GM18520 (cell line): ENCODE measurements at regions not wholly inside any gene's neighbourhood (a gene's known extent, or its start where the extent isn't known, plus 50 kb on each side); places are given as distances from the start of the nearest gene placed in this dataset.
"Not testable (repeated sequence)": the region's sequence is repeated elsewhere in the genome, so short reads cannot be mapped to it uniquely, and the experiment has no call there.

Experiments
- ATAC-seq: cut with Tn5 transposase; IDR thresholded peaks from one replicate; pipeline ENCODE4 v1.9.1; 2021; ENCODE audit not compliant: unreplicated experiment

- not testable (repeated sequence) for ATAC-seq
Measured at GRCh38 chr15:22665059-22665702, 121.3 kb upstream of the NIPA1 start.

- not testable (repeated sequence) for ATAC-seq
Measured at GRCh38 chr15:22665711-22666110, 120.7 kb upstream of the NIPA1 start.

GRCh38 chr15:22684786-22685185, 101.7 kb upstream of the NIPA1 start:
- ATAC-seq, result not testable (repeated sequence)

DNA sequence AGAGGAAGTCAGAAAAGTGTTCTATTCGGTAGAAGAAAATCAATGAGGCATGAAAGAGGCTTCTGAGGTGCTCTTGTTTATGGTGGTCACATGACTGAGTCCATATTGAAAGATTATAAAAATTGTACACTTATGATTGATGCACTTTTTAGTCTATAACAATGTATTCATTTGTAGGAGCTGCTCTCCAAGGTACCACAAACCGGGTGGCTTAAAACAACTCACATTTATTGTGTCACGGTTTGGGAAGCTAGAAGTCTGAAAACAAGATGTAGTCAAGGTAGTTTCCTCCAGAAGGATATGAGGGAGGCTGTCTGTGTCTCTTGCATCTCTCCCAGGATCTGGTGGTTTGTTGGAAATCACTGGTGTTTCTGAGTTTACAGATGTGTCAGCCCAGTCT, 86.6 kb upstream of the NIPA1 start:
- not testable (repeated sequence) for ATAC-seq

DNA sequence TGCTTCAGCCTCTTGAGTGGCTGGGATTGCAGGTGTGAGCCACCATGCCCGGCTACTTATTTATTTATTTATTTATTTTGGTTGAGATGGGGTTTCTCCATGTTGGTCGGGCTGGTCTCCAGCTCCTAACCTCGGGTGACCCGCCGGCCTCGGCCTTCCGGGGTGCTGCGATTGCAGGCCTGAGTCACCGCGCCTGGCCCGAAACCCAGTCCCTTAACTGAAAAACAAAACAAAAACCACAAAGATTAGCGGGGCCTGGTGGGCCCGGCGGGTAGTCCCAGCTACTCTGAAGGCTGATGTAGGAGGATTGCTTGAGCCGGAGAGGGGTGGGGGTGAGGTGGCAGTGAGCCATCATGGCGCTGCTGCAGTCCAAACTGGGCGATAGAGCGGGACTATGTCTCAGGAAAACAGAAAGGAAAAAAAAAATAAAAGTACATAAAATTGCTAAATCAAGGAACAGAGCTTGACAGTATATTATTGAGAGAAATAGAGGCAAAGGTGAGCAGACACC, 75.6 kb upstream of the NIPA1 start:
- not testable (repeated sequence) for ATAC-seq

- not testable (repeated sequence) for ATAC-seq
Measured at GRCh38 chr15:22713933-22714332, 72.5 kb upstream of the NIPA1 start.

- not testable (repeated sequence) for ATAC-seq
Measured at GRCh38 chr15:22714358-22715132, 71.9 kb upstream of the NIPA1 start.

- ATAC-seq, result not testable (repeated sequence)
Measured at GRCh38 chr15:22715133-22715845, 71.2 kb upstream of the NIPA1 start.

DNA sequence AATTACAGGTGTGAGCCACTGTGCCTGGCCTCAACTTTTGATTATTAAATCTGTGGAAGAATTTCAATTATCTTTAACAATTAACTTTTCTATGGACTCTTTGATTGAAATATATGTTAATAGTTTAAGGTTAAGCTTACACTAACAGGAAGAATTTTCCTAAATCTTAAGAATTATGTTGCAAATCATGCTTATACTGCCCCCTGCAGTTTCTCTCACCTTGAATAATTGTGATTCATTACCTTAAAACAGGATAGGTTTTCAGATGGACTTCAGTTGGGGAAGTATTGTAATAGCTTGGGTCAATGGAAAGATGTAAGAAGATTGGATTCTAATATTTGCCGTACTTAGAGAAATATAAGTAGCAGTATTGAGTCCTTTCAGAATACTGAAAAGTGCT, 66.5 kb upstream of the NIPA1 start:
- not testable (repeated sequence) for ATAC-seq

DNA sequence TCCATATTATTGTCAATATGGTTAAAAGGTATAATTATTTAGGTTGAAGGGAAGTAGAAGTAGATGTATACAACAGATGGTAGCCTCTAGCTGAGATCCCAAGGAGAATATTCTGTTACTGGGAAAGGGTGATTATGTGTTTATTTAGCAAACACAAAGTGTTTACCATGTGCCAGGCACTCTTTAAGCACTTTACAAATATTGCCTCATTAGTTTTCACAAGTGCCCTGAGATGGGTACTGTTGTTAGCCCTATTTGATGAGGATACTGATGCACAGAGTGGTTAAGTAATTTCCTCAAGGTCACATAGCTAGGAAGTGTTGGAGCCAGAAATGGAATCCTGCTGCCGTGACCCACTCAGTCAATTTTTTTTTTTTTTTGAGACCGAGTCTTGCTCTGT, 60.3 kb upstream of the NIPA1 start:
- ATAC-seq, result not testable (repeated sequence)

DNA sequence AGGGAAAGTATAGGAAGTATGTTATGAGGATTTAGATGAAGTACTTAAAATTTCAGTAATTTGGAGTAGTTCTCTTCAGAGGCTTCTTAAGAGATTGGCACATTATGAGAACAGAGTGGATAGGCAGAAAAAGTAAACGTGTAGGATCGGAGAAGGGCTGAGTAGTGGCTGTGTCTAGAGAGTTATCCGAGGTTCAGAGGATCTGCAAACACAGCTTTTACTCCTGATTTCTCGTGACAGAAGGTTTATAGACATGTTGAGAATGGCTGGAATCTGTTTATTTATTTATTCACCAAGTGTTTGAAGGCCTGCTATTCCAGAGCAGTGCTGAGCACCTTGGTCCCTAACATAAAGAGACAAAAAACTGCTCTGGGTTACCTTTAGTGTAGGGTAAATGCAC, 51.4 kb upstream of the NIPA1 start:
- ATAC-seq, result not testable (repeated sequence)

GRCh38 chr15:22735781-22736180, 50.7 kb upstream of the NIPA1 start:
- no peak for ATAC-seq

GRCh38 chr15:22736200-22736599, 50.2 kb upstream of the NIPA1 start:
- not testable (repeated sequence) for ATAC-seq
